SKM-1 treated with dmso at 0.1 percent for 144 hours (cell line): ENCODE measurements at regions not wholly inside any gene's neighbourhood (a gene's known extent, or its start where the extent isn't known, plus 50 kb on each side); places are given as distances from the start of the nearest gene placed in this dataset.
A peak's percentile ranks its signal among the peaks of the same experiment; 100 is the strongest.

Experiments used
- DNase-seq: peaks from one replicate; lab custom pipeline; 2025; ENCODE audit not compliant: unreplicated experiment; lab: John Stamatoyannopoulos, UW

DNA sequence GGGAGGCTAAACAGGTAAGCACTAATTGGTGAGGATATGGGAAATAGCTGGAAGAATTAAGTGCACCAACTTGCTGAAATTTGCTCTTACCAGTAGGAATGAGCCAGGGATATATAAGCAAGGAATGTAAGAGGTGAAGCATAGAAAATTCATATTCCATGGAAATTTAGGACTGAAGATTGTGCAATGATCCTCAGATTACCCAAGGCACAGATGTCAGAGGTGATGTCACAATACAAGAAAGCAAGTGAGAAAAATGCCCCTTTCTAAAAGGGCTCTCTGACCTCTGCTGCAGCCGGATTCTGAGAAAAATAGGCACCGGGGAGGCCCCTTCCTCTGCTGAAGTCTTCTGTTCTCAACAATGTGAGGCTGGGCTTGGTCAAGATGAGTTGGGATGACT is 112.3 kb upstream of the ZNF678 start:
- no peak for DNase-seq

DNA sequence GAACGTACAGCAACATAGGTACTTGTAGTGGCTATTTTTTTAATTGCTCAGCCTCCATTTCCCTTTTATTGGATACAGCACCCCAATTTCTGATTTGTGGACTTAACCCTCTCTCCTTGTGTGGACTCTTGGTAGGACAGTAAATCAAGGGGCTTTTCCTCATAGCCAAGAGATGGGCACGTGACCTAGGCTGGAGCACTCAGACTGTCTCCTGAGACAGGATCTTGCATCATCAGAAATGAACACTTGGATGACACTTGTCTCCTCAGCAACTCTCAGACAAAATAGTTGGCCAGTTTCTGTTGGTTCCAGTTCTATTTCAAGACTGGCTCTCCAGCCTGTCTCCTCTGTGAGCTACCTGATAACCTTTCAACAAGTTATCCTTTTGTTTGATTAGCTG is 112.9 kb upstream of the ZNF678 start:
- DNase-seq = peak; percentile 46

DNA sequence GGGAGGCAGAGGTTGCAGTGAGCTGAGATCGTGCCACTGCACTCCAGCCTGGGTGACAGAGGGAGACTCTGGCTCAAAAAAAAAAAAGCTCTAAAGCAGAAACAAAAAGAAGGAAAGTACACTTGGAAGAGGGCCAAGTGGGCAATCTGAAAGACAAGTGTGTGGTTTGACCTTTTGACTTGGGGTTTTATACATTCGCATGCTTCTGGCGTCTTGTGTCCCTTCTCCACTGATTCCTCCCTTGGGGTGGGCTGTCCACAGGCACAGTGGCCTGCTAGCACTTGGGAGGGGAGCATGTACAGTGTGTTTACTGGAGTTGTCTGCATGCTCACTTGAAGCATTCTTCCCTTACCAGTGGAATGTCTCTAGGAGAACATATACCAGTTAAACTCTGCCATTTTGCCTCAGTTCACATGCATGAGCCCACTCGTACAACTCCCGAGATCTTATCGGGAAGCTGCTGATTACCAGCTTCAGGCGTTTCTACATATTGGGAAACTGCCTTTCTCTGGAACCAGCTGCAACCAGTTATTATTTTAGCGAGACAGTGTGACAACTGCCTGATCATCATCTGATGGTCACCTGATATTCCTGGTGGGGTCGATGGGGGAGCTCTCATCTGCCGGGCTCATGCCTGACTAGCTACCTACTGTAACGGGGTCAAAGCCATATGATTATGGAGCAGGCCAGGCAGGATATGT is 113.5 kb upstream of the ZNF678 start:
- peak; percentile 52 for DNase-seq

DNA sequence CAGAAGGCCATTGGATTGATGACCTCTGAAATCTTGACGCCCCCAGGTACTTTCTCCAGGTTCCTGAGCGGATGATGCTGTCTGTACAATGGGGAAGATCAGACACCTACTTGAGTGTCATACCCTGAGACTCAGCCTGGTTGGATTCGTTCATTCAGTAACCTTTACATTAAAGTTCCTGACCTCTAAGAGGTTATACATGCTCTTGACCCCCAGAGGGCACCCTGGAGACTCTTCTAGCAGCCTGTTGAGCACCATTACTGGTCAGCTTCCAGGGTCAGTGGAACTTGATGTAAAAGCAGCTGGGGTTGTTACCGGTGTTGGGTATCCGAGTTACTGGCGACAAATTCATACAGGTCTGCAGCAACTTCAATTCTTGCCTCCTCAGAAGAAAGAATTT is 114.3 kb upstream of the ZNF678 start:
- DNase-seq = peak; percentile 78

DNA sequence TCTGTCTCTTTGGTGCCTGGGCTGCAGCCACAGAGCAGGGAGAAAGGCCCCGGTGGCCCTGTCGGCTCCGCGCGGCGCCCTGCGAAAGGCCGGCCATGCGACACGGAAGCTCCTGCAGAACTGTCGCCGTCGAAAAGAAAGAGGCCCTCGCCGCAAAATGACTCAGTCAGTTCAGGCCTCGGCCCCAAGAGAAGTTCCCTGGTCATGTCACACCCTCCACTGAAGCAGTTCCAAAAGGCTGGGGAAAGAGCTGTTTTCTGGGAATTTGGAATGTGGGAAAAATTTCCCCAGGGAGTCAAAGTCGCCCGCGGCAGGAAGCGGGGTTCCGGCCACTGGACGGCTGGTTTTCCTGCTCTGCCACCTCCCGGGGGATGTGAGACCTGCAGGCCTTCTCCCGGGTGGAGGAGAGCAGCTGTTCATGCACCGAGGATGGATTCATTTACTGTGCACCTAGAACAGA is 115.8 kb upstream of the ZNF678 start:
- no peak for DNase-seq

DNA sequence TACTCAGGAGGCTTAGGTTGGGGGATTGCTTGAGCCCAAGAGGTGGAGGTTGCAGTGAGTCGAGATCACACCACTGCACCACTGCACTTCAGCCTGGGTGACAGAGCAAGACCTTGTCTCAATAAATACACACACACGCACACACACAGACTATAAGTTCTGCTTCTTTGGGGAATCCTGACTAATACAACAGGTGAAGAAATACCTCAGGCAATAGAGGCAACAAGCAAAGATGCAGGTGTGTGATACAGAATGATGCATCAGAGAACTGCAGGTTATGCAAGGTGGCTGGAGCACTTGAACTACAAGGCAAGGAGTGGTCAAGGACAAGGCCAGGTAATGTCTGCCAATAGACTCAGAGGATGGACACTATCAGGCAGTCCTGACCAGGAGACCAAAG is 117.6 kb upstream of the ZNF678 start:
- no peak for DNase-seq

DNA sequence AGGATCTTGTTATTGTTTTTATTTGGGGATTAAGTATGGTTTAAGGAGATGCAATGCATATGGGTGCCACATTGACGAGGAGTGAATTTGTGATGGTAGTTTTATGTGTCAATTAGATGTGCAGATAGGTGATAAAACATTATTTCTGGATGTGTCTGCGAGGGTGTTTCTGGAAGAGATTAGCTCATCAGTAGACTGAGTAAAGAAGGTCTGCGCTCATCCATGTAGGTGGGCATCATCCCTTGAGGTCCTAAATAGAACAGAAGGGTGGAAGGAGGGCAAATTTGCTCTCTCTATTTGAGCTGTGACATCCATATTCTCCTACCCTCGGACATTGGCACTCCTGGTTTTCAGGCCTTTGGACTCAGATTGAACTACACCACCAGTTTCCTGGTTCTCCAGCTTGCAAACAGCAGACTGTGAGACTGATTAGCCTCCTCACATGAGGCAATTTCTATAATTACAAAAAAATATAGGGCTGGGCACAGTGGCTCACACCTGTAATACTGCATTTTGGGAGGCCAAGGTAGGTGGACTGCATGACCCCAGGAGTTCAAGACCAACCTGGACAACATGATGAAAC is 118.2 kb upstream of the ZNF678 start:
- DNase-seq = no peak

DNA sequence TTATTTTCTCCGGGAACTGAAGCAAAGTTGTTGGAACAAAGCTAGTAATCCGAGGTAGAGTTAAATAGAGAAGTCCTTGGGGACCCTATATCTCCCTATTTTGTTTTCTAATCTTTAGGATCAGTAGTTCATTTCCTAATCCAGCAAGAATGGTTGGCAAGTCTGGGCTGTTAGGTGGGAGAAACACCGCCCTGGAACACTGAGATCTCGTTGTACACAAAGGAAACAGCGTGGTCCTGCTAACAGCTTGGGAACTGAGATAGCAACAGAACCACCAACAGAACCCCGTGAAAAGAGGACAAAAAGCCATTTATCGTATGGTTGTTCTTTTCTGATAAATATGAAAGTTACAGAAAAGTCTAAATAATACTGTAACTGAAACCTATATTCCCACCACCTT is 121.9 kb upstream of the CDC42BPA start:
- no peak for DNase-seq

DNA sequence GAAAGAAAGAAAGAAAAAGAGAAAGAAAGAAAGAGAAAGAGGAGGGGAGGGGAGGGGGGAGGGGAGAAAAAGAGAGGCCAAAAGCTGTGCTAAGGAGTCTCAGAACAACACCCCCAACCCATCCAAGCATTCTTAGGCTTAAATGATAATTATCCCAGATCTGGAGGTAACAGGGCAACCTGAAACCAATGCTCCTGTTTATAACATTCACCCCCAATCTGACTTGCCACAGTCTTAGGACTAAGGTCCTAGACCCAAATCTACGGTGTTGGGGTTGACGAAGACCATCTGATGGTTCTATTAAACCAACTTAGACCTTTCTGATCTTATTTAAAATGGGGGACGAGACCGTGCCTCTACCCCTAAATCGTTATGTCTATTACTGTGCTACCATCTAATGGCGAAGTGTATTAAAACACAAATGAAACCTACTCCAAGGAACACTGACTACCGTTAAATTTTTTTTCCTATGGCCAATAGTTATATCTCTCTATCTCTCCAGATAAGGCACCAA is 119.3 kb upstream of the CDC42BPA start:
- DNase-seq = peak; percentile 43

DNA sequence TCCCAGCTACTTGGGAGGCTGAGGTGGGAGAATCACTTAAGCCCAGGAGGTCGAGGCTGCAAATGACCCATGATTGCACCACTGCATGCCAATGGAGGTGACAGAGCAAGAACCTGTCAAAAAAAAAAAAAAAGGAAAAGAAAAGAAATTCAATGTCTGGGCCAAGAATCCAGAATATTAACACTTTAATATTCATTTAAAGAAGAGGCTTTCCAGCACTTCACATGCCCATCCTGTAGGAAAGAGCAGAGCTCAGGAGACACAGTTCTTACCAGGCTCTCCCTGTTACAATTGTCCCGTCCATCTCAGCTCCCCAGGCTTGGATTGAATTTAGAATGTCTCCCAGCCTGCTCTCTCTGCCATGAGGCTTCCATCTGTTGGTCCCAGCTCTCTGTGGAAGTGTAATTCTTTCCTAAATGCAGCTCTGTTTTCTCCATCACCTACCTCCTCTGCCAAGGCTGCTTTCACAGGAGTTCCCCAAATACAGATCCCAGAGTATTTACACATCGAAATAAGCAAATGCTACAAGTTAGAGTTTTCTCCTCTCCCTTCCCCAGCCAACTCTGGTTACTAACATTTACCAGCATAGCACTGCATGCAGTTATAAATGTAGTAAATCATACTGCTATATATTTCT is 116.6 kb upstream of the CDC42BPA start:
- no peak for DNase-seq

DNA sequence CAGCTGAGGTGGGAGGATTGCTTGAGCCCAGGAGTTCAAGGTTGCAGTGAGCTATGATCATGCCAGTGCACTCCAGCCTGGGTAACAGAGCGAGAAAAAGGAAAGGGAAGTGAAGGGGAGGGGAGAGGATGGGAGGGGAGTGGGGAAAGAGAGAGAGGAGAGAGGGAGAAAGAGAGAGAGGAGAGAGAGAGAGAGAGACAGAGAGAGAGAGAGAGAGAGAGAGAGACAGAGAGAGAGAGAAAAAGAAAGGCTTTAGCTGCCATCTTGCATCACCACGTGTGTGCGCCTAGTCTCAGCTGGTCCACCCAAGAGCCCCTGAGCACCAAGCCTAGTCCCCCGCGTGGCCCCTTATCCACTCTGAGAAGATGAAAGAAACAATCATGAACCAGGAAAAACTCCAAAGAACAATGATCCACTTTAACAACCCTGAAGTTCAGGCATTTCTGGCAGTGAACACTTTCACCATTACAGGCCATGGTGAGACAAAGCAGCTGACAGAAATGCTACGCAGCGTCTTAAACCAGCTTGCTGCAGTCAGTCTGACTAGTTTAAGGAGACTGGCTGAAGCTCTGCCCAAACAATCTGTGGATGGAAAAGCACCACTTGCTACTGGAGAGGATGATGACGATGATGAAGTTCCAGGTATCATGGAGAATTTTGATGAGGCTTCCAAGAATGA is 115.5 kb upstream of the CDC42BPA start:
- DNase-seq = no peak

DNA sequence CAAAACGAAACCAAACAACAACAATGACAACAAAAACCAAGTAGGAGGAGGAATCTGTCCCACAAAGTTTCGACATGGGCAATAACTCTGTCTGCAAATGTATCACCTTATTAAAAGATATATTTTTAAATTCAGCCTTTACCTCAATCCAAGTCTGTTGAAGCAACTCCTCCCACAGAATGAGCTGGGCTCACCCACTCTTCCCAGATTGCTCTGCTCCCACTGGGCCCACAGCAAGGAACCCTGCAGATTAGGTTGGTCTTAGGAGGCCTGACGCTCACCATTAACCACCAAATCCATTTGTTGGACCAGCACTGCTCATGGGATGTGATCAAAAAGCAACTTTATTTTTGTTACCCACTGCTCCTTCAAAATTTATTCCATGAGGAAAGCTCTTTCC is 114.7 kb upstream of the CDC42BPA start:
- DNase-seq = no peak

DNA sequence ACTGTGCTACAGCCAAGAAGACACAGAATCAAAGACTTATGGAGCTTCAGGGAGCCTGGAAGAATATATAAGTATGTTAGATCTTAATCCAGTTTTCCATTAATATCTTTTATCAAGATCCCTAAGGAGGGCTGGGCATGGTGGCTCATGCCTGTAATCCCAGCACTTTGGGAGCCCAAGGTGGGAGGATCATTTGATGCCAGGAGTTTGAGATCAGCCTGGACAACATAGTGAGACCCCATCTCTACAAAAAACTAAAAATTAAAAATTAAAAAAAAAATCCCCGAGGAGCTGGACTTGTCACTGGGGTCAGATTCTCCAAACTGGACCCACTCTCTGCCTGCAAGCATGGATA is 113.9 kb upstream of the CDC42BPA start:
- no peak for DNase-seq

DNA sequence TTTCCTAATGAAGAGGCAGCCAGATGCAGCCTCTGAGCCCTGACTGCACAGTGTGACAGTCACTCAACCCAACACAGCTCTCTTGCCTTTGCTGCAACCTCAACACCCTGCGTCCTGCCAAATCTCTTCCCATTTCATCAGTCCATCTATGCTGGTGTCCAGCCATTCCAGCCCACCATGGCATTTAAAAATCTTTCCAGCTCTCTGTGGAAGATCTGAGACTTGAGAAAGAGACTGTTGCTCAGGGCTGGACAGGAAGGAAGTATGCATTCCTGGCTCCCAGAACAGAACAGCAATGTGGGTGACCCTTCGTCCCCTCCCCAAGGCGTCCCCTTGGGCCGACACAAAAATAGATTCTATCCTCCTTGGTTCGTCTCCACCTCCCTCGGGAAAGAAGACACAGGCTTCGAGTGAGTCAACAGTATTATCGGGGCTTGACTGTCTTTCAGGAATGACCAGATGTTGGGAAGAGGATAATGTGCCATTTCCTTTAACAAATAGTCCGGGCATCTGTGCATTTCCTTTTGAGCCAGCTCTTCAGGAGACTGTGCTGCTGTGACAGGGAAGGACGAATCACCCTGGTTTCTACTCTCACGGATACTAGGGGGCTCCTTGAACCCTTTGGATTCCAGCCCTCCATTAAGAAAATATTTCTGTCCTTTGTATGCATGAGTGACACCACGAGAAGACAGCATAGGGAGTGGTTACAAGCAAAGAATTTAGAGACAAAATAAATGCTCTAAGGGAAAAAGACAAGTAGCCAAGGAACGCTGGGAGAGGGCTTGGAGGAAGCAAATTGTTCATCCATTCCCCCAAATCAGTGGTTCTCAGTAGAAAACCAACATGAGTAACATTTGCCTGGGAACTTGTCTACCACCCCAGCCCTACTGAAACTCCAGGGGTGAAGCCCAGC is 111.4 kb upstream of the CDC42BPA start:
- no peak for DNase-seq

DNA sequence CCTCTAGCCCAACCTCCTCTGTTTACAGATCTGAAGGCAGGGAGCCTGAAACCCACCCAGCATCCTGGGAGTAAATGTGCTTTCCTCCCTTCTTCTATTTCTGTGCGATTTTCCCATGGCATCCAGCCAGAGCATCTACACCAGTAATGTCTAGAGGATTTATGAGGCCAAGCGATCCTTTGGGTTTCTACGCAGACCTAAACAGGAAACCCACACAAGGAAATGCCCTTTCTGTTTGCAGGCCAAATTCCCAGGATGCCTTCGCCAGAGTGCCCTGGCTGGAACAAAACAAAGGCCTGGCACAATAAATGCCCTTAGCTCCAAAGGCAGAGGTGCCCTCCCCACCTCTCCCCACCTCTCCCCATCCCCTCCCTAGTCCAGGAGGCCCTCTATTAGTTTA is 110.5 kb upstream of the CDC42BPA start:
- no peak for DNase-seq

DNA sequence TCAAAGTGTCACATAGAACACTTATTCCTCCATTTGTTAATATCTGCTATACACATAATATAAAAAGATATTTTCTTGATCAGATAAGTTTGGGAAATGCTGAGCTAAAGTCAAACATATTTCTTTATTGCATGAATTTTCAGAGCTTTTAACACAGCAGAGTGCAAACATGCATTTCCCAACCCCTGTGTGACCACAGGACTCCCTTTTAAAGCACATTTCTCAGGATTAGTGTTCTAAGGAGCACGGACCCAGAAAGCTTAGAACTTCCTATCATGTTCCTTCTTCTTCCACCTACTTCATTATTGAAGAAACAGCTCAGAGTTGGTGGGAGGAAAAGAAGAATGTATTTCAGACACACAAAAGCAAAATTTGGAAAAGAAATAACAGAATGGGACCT is 109.1 kb upstream of the CDC42BPA start:
- no peak for DNase-seq

DNA sequence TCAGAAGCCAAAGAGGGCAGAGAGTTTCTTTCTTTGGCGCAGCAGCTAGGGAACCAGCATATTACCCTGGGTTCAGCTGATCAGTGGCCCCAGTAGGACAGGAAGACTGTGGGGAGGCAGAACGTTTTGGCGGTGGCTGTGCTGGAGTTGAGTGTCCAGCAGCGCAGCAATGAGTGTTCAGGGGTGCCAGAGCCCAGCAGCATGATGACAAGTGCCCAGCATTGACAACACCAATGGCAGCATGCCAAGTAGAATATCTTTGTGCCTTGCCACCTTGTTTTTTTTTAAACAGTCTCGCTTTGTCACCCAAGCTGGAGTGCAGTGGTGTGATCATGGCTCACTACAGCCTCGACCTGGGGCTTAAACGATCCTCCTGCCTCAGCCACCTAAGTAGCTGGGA is 106.7 kb upstream of the CDC42BPA start:
- no peak for DNase-seq

DNA sequence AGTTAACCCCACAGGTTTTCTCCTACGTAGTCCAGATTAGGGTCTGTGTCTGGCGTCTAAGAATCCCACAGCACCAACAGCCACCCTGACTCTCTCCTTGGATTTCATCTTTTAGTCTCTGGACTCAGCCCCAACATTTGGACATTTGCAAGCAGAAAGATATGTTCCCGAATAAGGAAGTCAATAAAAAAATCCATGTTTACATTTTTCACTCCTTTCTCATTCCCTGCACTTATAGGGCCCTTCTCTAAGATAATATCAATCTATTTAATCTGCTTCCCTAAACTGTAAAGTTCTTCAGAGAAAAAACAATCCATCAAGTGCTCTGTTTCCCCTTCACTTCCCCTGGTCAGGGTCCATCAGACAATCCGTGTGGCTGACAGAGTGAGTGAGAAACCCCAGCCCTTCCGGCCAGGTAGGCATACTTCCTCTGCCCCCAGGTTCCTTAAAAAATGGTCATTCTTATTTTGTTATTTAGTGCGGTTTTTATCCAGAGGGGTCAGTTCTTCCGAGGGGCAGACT is 105.9 kb upstream of the CDC42BPA start:
- no peak for DNase-seq

DNA sequence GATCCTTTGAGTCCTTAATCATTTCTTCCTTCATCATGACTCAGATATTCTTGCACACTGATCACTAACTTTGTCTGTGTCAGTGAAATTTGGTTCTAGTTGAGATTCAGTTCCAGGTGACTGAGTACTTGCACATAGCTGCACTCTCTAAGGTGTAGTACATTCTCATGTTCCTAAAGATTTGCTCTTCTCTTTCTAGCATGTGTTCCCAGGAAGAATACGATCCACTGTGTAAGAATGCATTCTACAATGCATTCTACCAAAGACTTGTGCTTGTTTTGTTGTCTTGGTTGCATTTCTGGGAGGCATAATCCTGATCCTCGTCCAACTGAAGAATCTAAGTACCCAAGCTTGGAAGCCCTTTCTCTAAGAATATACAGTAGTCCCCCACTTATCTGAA is 104.3 kb upstream of the CDC42BPA start:
- no peak for DNase-seq

DNA sequence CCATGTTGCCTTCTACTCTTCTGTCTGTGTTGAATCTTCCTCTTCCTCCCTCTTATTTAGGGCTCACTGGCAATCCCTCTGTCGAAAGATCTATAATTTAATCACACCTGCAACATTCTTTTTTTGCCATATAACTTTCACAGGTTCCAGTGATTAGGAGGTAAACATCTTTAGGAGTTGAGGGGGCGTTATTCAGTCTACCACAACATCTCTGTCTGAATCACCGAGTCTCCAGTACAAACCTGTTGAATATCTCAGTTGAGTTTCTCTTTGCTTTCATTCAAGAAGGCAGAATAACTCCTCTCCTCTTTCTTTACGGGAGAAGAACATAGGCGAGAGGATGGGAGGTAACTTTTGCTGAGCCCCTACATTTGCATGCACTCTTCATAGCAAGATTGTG is 101.9 kb upstream of the CDC42BPA start:
- no peak for DNase-seq
